ENCODE measurements at regions not wholly inside any gene's neighbourhood (a gene's known extent, or its start where the extent isn't known, plus 50 kb on each side); places are given as distances from the start of the nearest gene placed in this dataset.

GRCh38 chr10:33979195-33979594 lies 644.7 kb upstream of the NRP1 start:
- Histone ChIP-seq H4K20me1 (ENCODE audit: insufficient read depth, low read length, poor library complexity, severe bottlenecking) (no peaks in the 10 kb centered on the region), H3K36me3 (ENCODE audit: insufficient read depth, low read length) (no peaks in the 10 kb centered on the region), H3K27me3 (ENCODE audit: insufficient read depth, low read length, poor library complexity, severe bottlenecking) (no peaks in the 10 kb centered on the region), H3K9ac (ENCODE audit: low read depth, low read length, poor library complexity, severe bottlenecking) (no peak overlapping the region), H3K4me1 (ENCODE audit: insufficient read depth, low read length, poor library complexity, severe bottlenecking) (no peaks in the 10 kb centered on the region), H3K9me3 (ENCODE audit: insufficient read depth, low read depth, low read length) (no peaks in the 10 kb centered on the region), H3K4me2 (ENCODE audit: low read depth, low read length, poor library complexity, severe bottlenecking) (no peak overlapping the region), H2AFZ (ENCODE audit: low read length) (no peak overlapping the region), H3K4me3 (ENCODE audit: low read length, poor library complexity, severe bottlenecking) (no peak overlapping the region), H3K79me2 (ENCODE audit: insufficient read depth, low read length) (no peaks in the 10 kb centered on the region), H3F3A (ENCODE audit: low read depth) (no peaks in the 10 kb centered on the region), H3K9me2 (replicated peaks; ENCODE audit: low read depth, low read length) (no peaks in the 10 kb centered on the region)
- no peak for TF ChIP-seq EZH2phosphoT487 (IDR thresholded peaks at IDR 0.05; ENCODE audit: borderline replicate concordance)
- no peak for TF ChIP-seq CTCF (conservative IDR thresholded peaks at IDR 0.05; ENCODE audit: low read length)

GRCh38 chr10:33975481-33975880 lies 641.0 kb upstream of the NRP1 start:
- H3K4me2 ChIP-seq (ENCODE audit: low read depth, low read length, poor library complexity, severe bottlenecking), result no peak overlapping the region
- TF ChIP-seq CTCF (conservative IDR thresholded peaks at IDR 0.05; ENCODE audit: low read length), result no peak
- no peak for TF ChIP-seq EZH2phosphoT487 (IDR thresholded peaks at IDR 0.05; ENCODE audit: borderline replicate concordance)
- no peaks in the 10 kb centered on the region for H3K36me3 ChIP-seq (ENCODE audit: insufficient read depth, low read length)
- no peaks in the 10 kb centered on the region for H3K9me2 ChIP-seq (replicated peaks; ENCODE audit: low read depth, low read length)
- H3F3A ChIP-seq (ENCODE audit: low read depth), result no peaks in the 10 kb centered on the region
- no peaks in the 10 kb centered on the region for H3K27me3 ChIP-seq (ENCODE audit: insufficient read depth, low read length, poor library complexity, severe bottlenecking)
- no peak overlapping the region for H3K4me3 ChIP-seq (ENCODE audit: low read length, poor library complexity, severe bottlenecking)
- H4K20me1 ChIP-seq (ENCODE audit: insufficient read depth, low read length, poor library complexity, severe bottlenecking), result no peaks in the 10 kb centered on the region
- no peak overlapping the region for H3K9ac ChIP-seq (ENCODE audit: low read depth, low read length, poor library complexity, severe bottlenecking)
- no peaks in the 10 kb centered on the region for H3K79me2 ChIP-seq (ENCODE audit: insufficient read depth, low read length)
- no peaks in the 10 kb centered on the region for H3K4me1 ChIP-seq (ENCODE audit: insufficient read depth, low read length, poor library complexity, severe bottlenecking)
- no peak overlapping the region for H2AFZ ChIP-seq (ENCODE audit: low read length)
- no peaks in the 10 kb centered on the region for H3K9me3 ChIP-seq (ENCODE audit: insufficient read depth, low read depth, low read length)

GRCh38 chr10:33974976-33975478 lies 640.6 kb upstream of the NRP1 start:
- Histone ChIP-seq H3K79me2 (ENCODE audit: insufficient read depth, low read length) (no peaks in the 10 kb centered on the region), H3K9ac (ENCODE audit: low read depth, low read length, poor library complexity, severe bottlenecking) (no peak overlapping the region), H3K4me2 (ENCODE audit: low read depth, low read length, poor library complexity, severe bottlenecking) (no peak overlapping the region), H3K4me3 (ENCODE audit: low read length, poor library complexity, severe bottlenecking) (no peak overlapping the region), H2AFZ (ENCODE audit: low read length) (no peak overlapping the region), H3K9me3 (ENCODE audit: insufficient read depth, low read depth, low read length) (no peaks in the 10 kb centered on the region), H3K9me2 (replicated peaks; ENCODE audit: low read depth, low read length) (no peaks in the 10 kb centered on the region), H3K4me1 (ENCODE audit: insufficient read depth, low read length, poor library complexity, severe bottlenecking) (no peaks in the 10 kb centered on the region), H4K20me1 (ENCODE audit: insufficient read depth, low read length, poor library complexity, severe bottlenecking) (no peaks in the 10 kb centered on the region), H3F3A (ENCODE audit: low read depth) (no peaks in the 10 kb centered on the region), H3K27me3 (ENCODE audit: insufficient read depth, low read length, poor library complexity, severe bottlenecking) (no peaks in the 10 kb centered on the region), H3K36me3 (ENCODE audit: insufficient read depth, low read length) (no peaks in the 10 kb centered on the region)
- TF ChIP-seq CTCF (conservative IDR thresholded peaks at IDR 0.05; ENCODE audit: low read length) (no peak), EZH2phosphoT487 (IDR thresholded peaks at IDR 0.05; ENCODE audit: borderline replicate concordance) (no peak)
